Ureter (tissue), 1 donor: ENCODE measurements at regions not wholly inside any gene's neighbourhood (a gene's known extent, or its start where the extent isn't known, plus 50 kb on each side); places are given as distances from the start of the nearest gene placed in this dataset.
A peak's percentile ranks its signal among the peaks of the same experiment; 100 is the strongest.

ENCODE experiments used
- DNase-seq: peaks from one replicate; pipeline ENCODE4 v3.0.0-alpha.2; 2020; ENCODE audit warnings: low spot score
- donor health status: DM: yes; HTN: yes; CAD: no.

- no peak for DNase-seq
Measured at GRCh38 chr2:64829525-64829924, 159.7 kb upstream of the SLC1A4 start.

GRCh38 chr2:64831134-64831976, 157.8 kb upstream of the SLC1A4 start:
- peak; percentile 86 for DNase-seq

GRCh38 chr2:64831977-64832328, 157.2 kb upstream of the SLC1A4 start:
- no peak for DNase-seq

GRCh38 chr2:64832936-64833335, 156.3 kb upstream of the SLC1A4 start:
- no peak for DNase-seq

GRCh38 chr2:64836566-64836965, 152.6 kb upstream of the SLC1A4 start:
- DNase-seq, result no peak

- DNase-seq, result no peak
Measured at GRCh38 chr2:64837116-64837731, 152.0 kb upstream of the SLC1A4 start.

GRCh38 chr2:64837925-64838641, 151.1 kb upstream of the SLC1A4 start:
- no peak for DNase-seq

GRCh38 chr2:64838817-64839216, 150.4 kb upstream of the SLC1A4 start:
- peak; percentile 65 for DNase-seq

- DNase-seq, result no peak
Measured at GRCh38 chr2:64839844-64840243, 149.4 kb upstream of the SLC1A4 start.

GRCh38 chr2:64840426-64840881, 148.7 kb upstream of the SLC1A4 start:
- DNase-seq, result no peak

GRCh38 chr2:64841461-64841860, 147.7 kb upstream of the SLC1A4 start:
- DNase-seq, result no peak

- no peak for DNase-seq
Measured at GRCh38 chr2:64842030-64842429, 147.2 kb upstream of the SLC1A4 start.

GRCh38 chr2:64844087-64844486, 145.1 kb upstream of the SLC1A4 start:
- DNase-seq, result no peak

GRCh38 chr2:64845273-64845905, 143.8 kb upstream of the SLC1A4 start:
- DNase-seq, result no peak

GRCh38 chr2:64846177-64846576, 143.0 kb upstream of the SLC1A4 start:
- no peak for DNase-seq

GRCh38 chr2:64847930-64848329, 141.3 kb upstream of the SLC1A4 start:
- no peak for DNase-seq

- DNase-seq, result peak; percentile 68
Measured at GRCh38 chr2:64848363-64848762, 140.8 kb upstream of the SLC1A4 start.

GRCh38 chr2:64848945-64849344, 140.3 kb upstream of the SLC1A4 start:
- DNase-seq, result no peak

- no peak for DNase-seq
Measured at GRCh38 chr2:64850642-64851041, 138.6 kb upstream of the SLC1A4 start.

- DNase-seq, result no peak
Measured at GRCh38 chr2:64852771-64853241, 136.4 kb upstream of the SLC1A4 start.

- no peak for DNase-seq
Measured at GRCh38 chr2:64853306-64853705, 135.9 kb upstream of the SLC1A4 start.

GRCh38 chr2:64853894-64854293, 135.3 kb upstream of the SLC1A4 start:
- DNase-seq, result no peak
